ENCODE measurements at regions not wholly inside any gene's neighbourhood (a gene's known extent, or its start where the extent isn't known, plus 50 kb on each side); places are given as distances from the start of the nearest gene placed in this dataset.

DNA sequence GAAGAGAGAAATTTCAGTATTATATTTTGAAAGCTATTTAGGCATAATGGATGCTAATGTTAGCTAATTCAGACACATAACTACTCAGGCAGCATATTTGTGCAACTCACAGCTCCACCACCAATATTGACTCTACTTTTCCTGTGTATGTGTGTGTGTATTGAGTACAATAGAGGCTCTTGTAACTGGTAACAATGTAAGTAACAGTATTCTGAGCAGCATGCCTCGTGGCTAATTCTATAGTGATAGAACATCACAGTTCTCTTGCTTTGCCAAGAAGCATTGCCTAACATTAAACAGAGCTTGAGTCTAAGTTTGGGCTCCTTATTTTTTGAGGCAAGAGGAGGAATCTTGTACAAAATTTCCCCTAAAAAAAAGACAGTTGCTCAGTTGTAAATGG lies 98.6 kb upstream of the ARHGEF26 start:
- no peaks in the 10 kb centered on the region for H3K9me3 Mint-ChIP-seq (ENCODE audit: unreplicated experiment)
- H3K4me1 Mint-ChIP-seq (ENCODE audit: low read depth, unreplicated experiment) = peaks cover 6% of the 10 kb centered on the region
- no peak for DNase-seq
- ChIA-PET POLR2A (no interaction called here), CTCF (no interaction called here)
- no peak overlapping the region for H3K4me3 ChIP-seq (ENCODE audit: low read depth, low read length)
- intact Hi-C loops (cut with micrococcal nuclease; ENCODE audit: unreplicated experiment) = loop anchor here (5.0 kb wide), 1 partner anchor 230 kb away; no protein-coding TSS in a partner anchor
- H3K36me3 ChIP-seq (ENCODE audit: control insufficient read depth, insufficient read depth, low read length) = no peaks in the 10 kb centered on the region
- TF ChIP-seq, protein P1, sequence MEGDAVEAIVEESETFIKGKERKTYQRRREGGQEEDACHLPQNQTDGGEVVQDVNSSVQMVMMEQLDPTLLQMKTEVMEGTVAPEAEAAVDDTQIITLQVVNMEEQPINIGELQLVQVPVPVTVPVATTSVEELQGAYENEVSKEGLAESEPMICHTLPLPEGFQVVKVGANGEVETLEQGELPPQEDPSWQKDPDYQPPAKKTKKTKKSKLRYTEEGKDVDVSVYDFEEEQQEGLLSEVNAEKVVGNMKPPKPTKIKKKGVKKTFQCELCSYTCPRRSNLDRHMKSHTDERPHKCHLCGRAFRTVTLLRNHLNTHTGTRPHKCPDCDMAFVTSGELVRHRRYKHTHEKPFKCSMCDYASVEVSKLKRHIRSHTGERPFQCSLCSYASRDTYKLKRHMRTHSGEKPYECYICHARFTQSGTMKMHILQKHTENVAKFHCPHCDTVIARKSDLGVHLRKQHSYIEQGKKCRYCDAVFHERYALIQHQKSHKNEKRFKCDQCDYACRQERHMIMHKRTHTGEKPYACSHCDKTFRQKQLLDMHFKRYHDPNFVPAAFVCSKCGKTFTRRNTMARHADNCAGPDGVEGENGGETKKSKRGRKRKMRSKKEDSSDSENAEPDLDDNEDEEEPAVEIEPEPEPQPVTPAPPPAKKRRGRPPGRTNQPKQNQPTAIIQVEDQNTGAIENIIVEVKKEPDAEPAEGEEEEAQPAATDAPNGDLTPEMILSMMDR (IDR thresholded peaks at IDR 0.05; ENCODE audit: insufficient read depth in 1 of 2, low read depth in 1 of 2, low read length in 1 of 2, severe bottlenecking in 1 of 2, unreplicated experiment in 1 of 2) = no peak
- H3K27me3 ChIP-seq (replicated peaks; ENCODE audit: control insufficient read depth, insufficient read depth, low read length) = no peaks in the 10 kb centered on the region
- H3K27ac Mint-ChIP-seq (ENCODE audit: unreplicated experiment) = no peak overlapping the region
- H3K4me3 Mint-ChIP-seq (ENCODE audit: unreplicated experiment) = no peak overlapping the region
- no peaks in the 10 kb centered on the region for H3K9me3 ChIP-seq
- no peaks in the 10 kb centered on the region for H3K36me3 Mint-ChIP-seq (ENCODE audit: insufficient read depth, unreplicated experiment)
- BruUV-seq (replicated peaks) = no TSS peak
- no peaks in the 10 kb centered on the region for H3K4me1 ChIP-seq
- H3K27me3 Mint-ChIP-seq (ENCODE audit: insufficient read depth, unreplicated experiment) = peaks cover 3% of the 10 kb centered on the region

DNA sequence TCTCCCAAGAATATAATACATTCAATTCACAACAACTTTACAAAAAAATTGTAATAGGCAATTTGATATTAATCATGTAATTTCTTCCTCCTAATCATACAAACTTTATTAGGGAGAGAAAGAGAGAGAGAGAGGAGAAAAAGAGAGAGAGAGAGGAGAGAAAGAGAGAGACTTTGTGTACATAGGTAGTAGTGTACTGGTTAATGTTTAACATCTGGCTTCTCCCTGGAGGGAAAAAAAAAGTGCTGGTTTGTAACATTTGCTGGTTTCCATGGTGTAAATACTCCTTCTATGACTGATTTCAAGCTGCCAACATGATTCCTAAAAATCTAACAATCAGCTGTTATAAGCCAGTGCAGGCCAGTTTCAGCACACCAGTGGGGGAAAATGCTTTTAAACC lies 98.0 kb upstream of the ARHGEF26 start:
- Mint-ChIP-seq H3K27ac (ENCODE audit: unreplicated experiment) (no peak overlapping the region), H3K27me3 (ENCODE audit: insufficient read depth, unreplicated experiment) (peaks cover 3% of the 10 kb centered on the region), H3K36me3 (ENCODE audit: insufficient read depth, unreplicated experiment) (no peaks in the 10 kb centered on the region), H3K9me3 (ENCODE audit: unreplicated experiment) (no peaks in the 10 kb centered on the region), H3K4me1 (ENCODE audit: low read depth, unreplicated experiment) (peaks cover 6% of the 10 kb centered on the region), H3K4me3 (ENCODE audit: unreplicated experiment) (no peak overlapping the region)
- TF ChIP-seq, protein P1 (IDR thresholded peaks at IDR 0.05; ENCODE audit: insufficient read depth in 1 of 2, low read depth in 1 of 2, low read length in 1 of 2, severe bottlenecking in 1 of 2, unreplicated experiment in 1 of 2) = no peak
- Histone ChIP-seq H3K27me3 (replicated peaks; ENCODE audit: control insufficient read depth, insufficient read depth, low read length) (no peaks in the 10 kb centered on the region), H3K36me3 (ENCODE audit: control insufficient read depth, insufficient read depth, low read length) (no peaks in the 10 kb centered on the region), H3K4me1 (no peaks in the 10 kb centered on the region), H3K4me3 (ENCODE audit: low read depth, low read length) (no peak overlapping the region), H3K9me3 (no peaks in the 10 kb centered on the region)
- POLR2A ChIA-PET = no interaction called here
- intact Hi-C loops (cut with micrococcal nuclease; ENCODE audit: unreplicated experiment) = loop anchor here (5.0 kb wide), 1 partner anchor 229 kb away; no protein-coding TSS in a partner anchor
- CTCF ChIA-PET = no interaction called here
- no TSS peak for BruUV-seq (replicated peaks)
- peak in 1 of 2 experiments; percentile 51 for DNase-seq

DNA sequence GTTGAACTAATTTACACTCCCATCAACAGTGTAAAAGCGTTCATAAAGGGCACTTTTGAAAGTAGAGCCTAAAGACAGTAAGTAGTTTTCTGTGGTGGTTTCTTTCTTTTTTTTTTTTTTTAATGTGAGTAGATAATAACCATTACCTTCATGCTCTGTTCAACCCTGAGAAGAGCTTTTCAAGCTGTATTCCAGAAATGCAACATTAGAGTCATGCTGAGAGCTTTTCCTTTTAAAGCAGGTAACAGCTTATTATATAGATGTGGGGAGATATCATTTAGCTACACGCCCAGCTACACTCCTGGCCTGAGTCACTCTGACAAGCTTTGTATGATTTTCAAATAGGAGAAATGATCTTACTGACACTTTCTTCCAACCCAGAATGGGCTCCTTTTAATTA lies 96.2 kb upstream of the ARHGEF26 start:
- TF ChIP-seq, protein P1 (IDR thresholded peaks at IDR 0.05; ENCODE audit: insufficient read depth in 1 of 2, low read depth in 1 of 2, low read length in 1 of 2, severe bottlenecking in 1 of 2, unreplicated experiment in 1 of 2) = no peak
- no peak for DNase-seq
- no peak overlapping the region for H3K27ac Mint-ChIP-seq (ENCODE audit: unreplicated experiment)
- POLR2A ChIA-PET = no interaction called here
- H3K36me3 Mint-ChIP-seq (ENCODE audit: insufficient read depth, unreplicated experiment) = no peaks in the 10 kb centered on the region
- peaks cover 6% of the 10 kb centered on the region for H3K4me1 Mint-ChIP-seq (ENCODE audit: low read depth, unreplicated experiment)
- H3K9me3 ChIP-seq = no peaks in the 10 kb centered on the region
- H3K4me3 Mint-ChIP-seq (ENCODE audit: unreplicated experiment) = no peak overlapping the region
- H3K9me3 Mint-ChIP-seq (ENCODE audit: unreplicated experiment) = no peaks in the 10 kb centered on the region
- no peak overlapping the region for H3K4me3 ChIP-seq (ENCODE audit: low read depth, low read length)
- H3K27me3 ChIP-seq (replicated peaks; ENCODE audit: control insufficient read depth, insufficient read depth, low read length) = no peaks in the 10 kb centered on the region
- BruUV-seq (replicated peaks) = no TSS peak
- CTCF ChIA-PET = no interaction called here
- peaks cover 3% of the 10 kb centered on the region for H3K27me3 Mint-ChIP-seq (ENCODE audit: insufficient read depth, unreplicated experiment)
- H3K36me3 ChIP-seq (ENCODE audit: control insufficient read depth, insufficient read depth, low read length) = no peaks in the 10 kb centered on the region
- intact Hi-C loops (cut with micrococcal nuclease; ENCODE audit: unreplicated experiment) = no loop called here
- no peaks in the 10 kb centered on the region for H3K4me1 ChIP-seq

All from Caco-2 (cell line).